ENCODE measurements at regions not wholly inside any gene's neighbourhood (a gene's known extent, or its start where the extent isn't known, plus 50 kb on each side); places are given as distances from the start of the nearest gene placed in this dataset.

DNA sequence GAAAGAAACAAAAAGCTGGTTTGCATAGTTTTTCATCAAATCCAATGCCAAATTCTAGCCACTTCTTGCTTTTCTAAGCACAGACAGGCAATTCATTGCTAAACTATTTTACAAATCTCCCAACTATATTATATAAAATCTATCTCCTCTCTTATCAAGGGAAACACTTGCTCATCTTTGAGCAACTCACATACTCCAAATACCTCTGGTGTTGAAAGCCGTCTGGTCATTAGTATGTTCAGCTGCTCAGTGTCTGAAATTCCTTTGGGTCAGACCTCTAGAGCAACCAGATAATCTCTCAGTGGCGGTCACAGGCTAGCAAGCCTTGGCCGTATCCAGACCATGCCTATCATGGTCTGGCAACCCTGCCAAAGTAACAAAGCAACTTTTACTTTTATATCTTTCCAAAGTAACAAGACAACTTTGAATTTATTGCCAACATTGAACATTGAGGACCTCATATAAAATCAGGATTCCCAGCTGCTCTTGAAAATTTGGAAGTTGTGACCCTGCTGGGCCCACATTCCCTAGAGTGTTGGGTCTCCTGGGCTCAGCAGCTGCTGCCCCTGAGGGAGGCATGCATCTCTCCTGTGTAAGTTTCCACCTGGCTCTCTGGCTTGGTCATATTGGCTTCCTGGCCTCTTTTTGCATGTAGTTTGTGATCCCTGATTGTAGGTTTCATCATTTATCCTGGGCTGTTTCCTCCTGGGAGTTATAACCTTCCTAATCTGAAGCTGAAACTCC is 56.8 kb upstream of the LANCL2 start:
- no peak for DNase-seq (ENCODE audit: low spot score)
- Histone ChIP-seq H3K27ac (replicated peaks; ENCODE audit: low read length) (no peak overlapping the region), H3K9me3 (replicated peaks in 1 of 2; ENCODE audit: control insufficient read depth in 2 of 2, insufficient read depth in 1 of 2, low read depth in 1 of 2, low read length in 2 of 2) (peaks cover 0 to 3% of the 10 kb centered on the region in 2 donors), H3K14ac (ENCODE audit: low read length) (no peak overlapping the region), H4K91ac (ENCODE audit: low read depth, low read length, poor library complexity) (no peak overlapping the region), H2BK5ac (ENCODE audit: low read length) (no peak overlapping the region), H3K18ac (ENCODE audit: low read length) (no peak overlapping the region), H4K8ac (ENCODE audit: low read depth, low read length) (no peak overlapping the region), H3K4me2 (ENCODE audit: insufficient read depth, low read length, poor library complexity, severe bottlenecking) (no peak overlapping the region), H3K4me3 (ENCODE audit: low read length in 2 of 2) (no peak overlapping the region), H3K9ac (ENCODE audit: low read depth, low read length, poor library complexity) (no peak overlapping the region), H2BK120ac (ENCODE audit: low read depth, low read length) (no peak overlapping the region), H3K4me1 (ENCODE audit: control insufficient read depth in 2 of 2, insufficient read depth in 1 of 2, low read depth in 1 of 2, low read length in 2 of 2) (no peaks in the 10 kb centered on the region), H3K36me3 (replicated peaks in 1 of 2; ENCODE audit: control insufficient read depth in 2 of 2, insufficient read depth in 2 of 2, low read length in 2 of 2) (no peaks in the 10 kb centered on the region), H3K27me3 (ENCODE audit: control insufficient read depth in 3 of 3, insufficient read depth in 3 of 3, low read depth in 1 of 3, low read length in 3 of 3) (no peaks in the 10 kb centered on the region), H2BK15ac (ENCODE audit: low read length) (no peak overlapping the region), H3K79me1 (ENCODE audit: low read depth, low read length) (no peaks in the 10 kb centered on the region), H2BK12ac (ENCODE audit: low read length) (no peak overlapping the region), H2AK5ac (ENCODE audit: low read depth, low read length) (no peak overlapping the region), H3K23ac (ENCODE audit: low read depth, low read length, poor library complexity) (no peak overlapping the region), H3K4ac (ENCODE audit: low read length) (no peak overlapping the region), H2AFZ (ENCODE audit: low read length) (no peak overlapping the region)
- WGBS, 2 donors (ENCODE audit: extremely low coverage in 2 of 2, insufficient read length in 2 of 2, insufficient replicate concordance in 1 of 2): no CpG with 5 or more reads among the region's 3 CpGs

DNA sequence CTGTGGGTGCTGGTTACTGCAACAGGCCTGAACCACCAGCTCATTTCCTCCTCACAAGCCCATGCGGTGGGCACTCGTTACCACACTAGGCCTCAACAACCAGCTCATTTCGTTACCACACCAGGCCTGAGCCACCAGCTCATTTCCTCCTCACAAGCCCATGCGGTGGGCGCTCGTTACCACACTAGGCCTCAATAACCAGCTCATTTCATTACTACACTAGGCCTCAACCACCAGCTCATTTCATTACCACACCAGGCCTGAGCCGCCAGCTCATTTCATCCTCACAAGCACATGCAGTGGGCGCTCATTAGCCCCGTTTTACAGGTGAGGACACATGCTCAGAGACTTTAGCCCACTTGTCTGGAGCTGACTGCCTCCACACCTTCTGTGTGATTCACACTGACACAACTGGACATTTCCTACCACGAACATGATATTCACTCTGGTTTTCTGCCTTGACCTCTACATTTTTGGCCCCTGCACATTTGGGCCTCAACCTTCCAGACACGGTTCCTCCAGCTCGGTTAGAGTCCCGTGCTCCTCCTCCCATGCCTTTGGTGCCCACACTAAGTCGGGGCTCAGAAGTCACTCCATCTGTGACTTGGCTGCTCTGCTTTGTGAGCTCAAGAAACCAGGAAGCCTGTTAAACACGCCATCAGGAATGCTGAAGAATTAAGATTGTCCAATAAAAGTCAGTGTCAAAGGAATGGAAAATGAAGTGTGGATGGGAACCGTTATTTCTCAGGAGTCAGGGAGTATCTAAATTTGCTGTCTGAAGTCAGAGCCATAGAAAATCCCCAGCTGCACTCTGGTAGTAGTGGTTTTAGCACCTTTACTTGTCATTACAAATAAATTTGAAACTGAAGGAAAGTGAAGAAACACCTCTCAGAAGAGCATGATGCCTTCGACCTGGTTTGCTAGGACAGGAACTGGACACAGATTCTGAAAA is 55.8 kb upstream of the LANCL2 start:
- no peak overlapping the region for H3K4me2 ChIP-seq (ENCODE audit: insufficient read depth, low read length, poor library complexity, severe bottlenecking)

DNA sequence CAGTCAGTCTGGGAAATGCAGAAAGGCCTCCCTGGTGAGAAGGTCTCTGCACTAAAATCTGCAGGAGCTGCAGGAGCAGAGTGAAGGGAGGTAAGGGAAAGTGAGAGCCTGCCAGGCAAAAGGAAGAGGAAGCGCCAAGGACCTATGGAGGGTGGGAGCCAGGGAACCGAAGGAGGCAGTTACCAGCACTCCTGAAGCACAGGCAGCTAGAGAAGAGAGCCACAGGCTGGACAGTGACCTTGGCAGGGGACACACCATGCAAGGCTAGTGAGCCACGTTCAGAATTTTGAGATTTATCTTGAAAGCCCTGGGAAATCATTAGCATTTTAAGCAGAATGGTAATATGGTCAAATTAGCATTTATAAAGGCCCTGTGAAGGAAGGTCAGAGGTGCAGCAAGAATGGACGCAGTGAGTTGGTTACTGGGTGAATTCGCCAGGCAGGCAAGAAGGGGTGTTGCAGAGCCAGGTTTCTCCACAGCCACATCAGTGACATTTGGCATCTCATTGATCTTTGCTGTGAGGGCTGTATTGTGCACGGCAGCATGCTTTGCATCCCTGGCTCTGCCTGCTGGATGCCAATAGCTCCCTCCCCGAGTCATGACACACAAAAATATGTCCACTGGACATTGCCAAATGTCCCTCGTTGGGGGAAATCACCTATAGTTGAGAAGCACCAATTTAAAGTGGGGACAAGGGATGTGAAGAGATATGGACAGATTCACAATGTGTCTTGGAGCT is 54.7 kb upstream of the LANCL2 start:
- Histone ChIP-seq H3K4ac (ENCODE audit: low read length) (no peak overlapping the region), H3K4me2 (ENCODE audit: insufficient read depth, low read length, poor library complexity, severe bottlenecking) (no peak overlapping the region), H3K27me3 (ENCODE audit: control insufficient read depth in 3 of 3, insufficient read depth in 3 of 3, low read depth in 1 of 3, low read length in 3 of 3) (no peaks in the 10 kb centered on the region), H2BK120ac (ENCODE audit: low read depth, low read length) (no peak overlapping the region), H3K4me1 (ENCODE audit: control insufficient read depth in 2 of 2, insufficient read depth in 1 of 2, low read depth in 1 of 2, low read length in 2 of 2) (no peaks in the 10 kb centered on the region), H3K79me1 (ENCODE audit: low read depth, low read length) (no peaks in the 10 kb centered on the region), H4K91ac (ENCODE audit: low read depth, low read length, poor library complexity) (no peak overlapping the region), H3K36me3 (replicated peaks in 1 of 2; ENCODE audit: control insufficient read depth in 2 of 2, insufficient read depth in 2 of 2, low read length in 2 of 2) (no peaks in the 10 kb centered on the region), H3K23ac (ENCODE audit: low read depth, low read length, poor library complexity) (no peak overlapping the region), H3K18ac (ENCODE audit: low read length) (no peak overlapping the region), H3K27ac (replicated peaks; ENCODE audit: low read length) (no peak overlapping the region), H2AFZ (ENCODE audit: low read length) (no peak overlapping the region), H3K14ac (ENCODE audit: low read length) (no peak overlapping the region), H2BK15ac (ENCODE audit: low read length) (no peak overlapping the region), H3K9ac (ENCODE audit: low read depth, low read length, poor library complexity) (no peak overlapping the region), H2BK5ac (ENCODE audit: low read length) (no peak overlapping the region), H2BK12ac (ENCODE audit: low read length) (no peak overlapping the region), H3K4me3 (ENCODE audit: low read length in 2 of 2) (no peak overlapping the region), H3K9me3 (replicated peaks in 1 of 2; ENCODE audit: control insufficient read depth in 2 of 2, insufficient read depth in 1 of 2, low read depth in 1 of 2, low read length in 2 of 2) (peaks cover 0 to 3% of the 10 kb centered on the region in 2 donors), H2AK5ac (ENCODE audit: low read depth, low read length) (no peak overlapping the region), H4K8ac (ENCODE audit: low read depth, low read length) (no peak overlapping the region)
- WGBS, 2 donors (ENCODE audit: extremely low coverage in 2 of 2, insufficient read length in 2 of 2, insufficient replicate concordance in 1 of 2): no CpG with 5 or more reads among the region's 8 CpGs
- no peak for DNase-seq (ENCODE audit: low spot score)

More for the DNA sequence above, 55.8 kb upstream of the LANCL2 start:
- no peak overlapping the region for H2BK15ac ChIP-seq (ENCODE audit: low read length)
- no peak overlapping the region for H2BK12ac ChIP-seq (ENCODE audit: low read length)
- no peak overlapping the region for H3K23ac ChIP-seq (ENCODE audit: low read depth, low read length, poor library complexity)
- no peak for DNase-seq (ENCODE audit: low spot score)
- no peak overlapping the region for H3K9ac ChIP-seq (ENCODE audit: low read depth, low read length, poor library complexity)
- H3K4me1 ChIP-seq (ENCODE audit: control insufficient read depth in 2 of 2, insufficient read depth in 1 of 2, low read depth in 1 of 2, low read length in 2 of 2): no peaks in the 10 kb centered on the region
- H3K36me3 ChIP-seq (replicated peaks in 1 of 2; ENCODE audit: control insufficient read depth in 2 of 2, insufficient read depth in 2 of 2, low read length in 2 of 2): no peaks in the 10 kb centered on the region
- WGBS, 2 donors (ENCODE audit: extremely low coverage in 2 of 2, insufficient read length in 2 of 2, insufficient replicate concordance in 1 of 2): no CpG with 5 or more reads among the region's 17 CpGs
- no peak overlapping the region for H3K4me3 ChIP-seq (ENCODE audit: low read length in 2 of 2)
- H2BK120ac ChIP-seq (ENCODE audit: low read depth, low read length): no peak overlapping the region
- no peak overlapping the region for H3K27ac ChIP-seq (replicated peaks; ENCODE audit: low read length)
- no peak overlapping the region for H2BK5ac ChIP-seq (ENCODE audit: low read length)
- no peak overlapping the region for H3K14ac ChIP-seq (ENCODE audit: low read length)
- no peak overlapping the region for H3K4ac ChIP-seq (ENCODE audit: low read length)
- H4K8ac ChIP-seq (ENCODE audit: low read depth, low read length): no peak overlapping the region
- no peak overlapping the region for H4K91ac ChIP-seq (ENCODE audit: low read depth, low read length, poor library complexity)
- no peak overlapping the region for H2AK5ac ChIP-seq (ENCODE audit: low read depth, low read length)
- H2AFZ ChIP-seq (ENCODE audit: low read length): no peak overlapping the region
- peaks cover 0 to 3% of the 10 kb centered on the region in 2 donors for H3K9me3 ChIP-seq (replicated peaks in 1 of 2; ENCODE audit: control insufficient read depth in 2 of 2, insufficient read depth in 1 of 2, low read depth in 1 of 2, low read length in 2 of 2)
- no peaks in the 10 kb centered on the region for H3K27me3 ChIP-seq (ENCODE audit: control insufficient read depth in 3 of 3, insufficient read depth in 3 of 3, low read depth in 1 of 3, low read length in 3 of 3)
- no peaks in the 10 kb centered on the region for H3K79me1 ChIP-seq (ENCODE audit: low read depth, low read length)
- no peak overlapping the region for H3K18ac ChIP-seq (ENCODE audit: low read length)

All from neuronal stem cell (in vitro differentiated cells).